ENCODE measurements at regions not wholly inside any gene's neighbourhood (a gene's known extent, or its start where the extent isn't known, plus 50 kb on each side); places are given as distances from the start of the nearest gene placed in this dataset.

- no peak for DNase-seq
Observed at GRCh38 chr7:4616116-4616515, 66.0 kb upstream of the FOXK1 start.

- DNase-seq = no peak
Observed at GRCh38 chr7:4621396-4621795, 60.7 kb upstream of the FOXK1 start.

- DNase-seq = no peak
Observed at GRCh38 chr7:4626318-4626845, 55.7 kb upstream of the FOXK1 start.

- no peak for DNase-seq
Observed at GRCh38 chr7:4629287-4629895, 52.7 kb upstream of the FOXK1 start.

GRCh38 chr7:4631380-4632179, 50.5 kb upstream of the FOXK1 start:
- no peak for DNase-seq

Measured in CD4-positive, alpha-beta T cell treated with Interferon alpha-2 for 1 hour (primary cell).